Kidney capillary endothelial cell (primary cell): ENCODE measurements at regions not wholly inside any gene's neighbourhood (a gene's known extent, or its start where the extent isn't known, plus 50 kb on each side); places are given as distances from the start of the nearest gene placed in this dataset.

ENCODE experiments used
- DNase-seq: peaks from one replicate; pipeline ENCODE4 v3.0.0-alpha.2; 2018; ENCODE audit warnings: low spot score

DNA sequence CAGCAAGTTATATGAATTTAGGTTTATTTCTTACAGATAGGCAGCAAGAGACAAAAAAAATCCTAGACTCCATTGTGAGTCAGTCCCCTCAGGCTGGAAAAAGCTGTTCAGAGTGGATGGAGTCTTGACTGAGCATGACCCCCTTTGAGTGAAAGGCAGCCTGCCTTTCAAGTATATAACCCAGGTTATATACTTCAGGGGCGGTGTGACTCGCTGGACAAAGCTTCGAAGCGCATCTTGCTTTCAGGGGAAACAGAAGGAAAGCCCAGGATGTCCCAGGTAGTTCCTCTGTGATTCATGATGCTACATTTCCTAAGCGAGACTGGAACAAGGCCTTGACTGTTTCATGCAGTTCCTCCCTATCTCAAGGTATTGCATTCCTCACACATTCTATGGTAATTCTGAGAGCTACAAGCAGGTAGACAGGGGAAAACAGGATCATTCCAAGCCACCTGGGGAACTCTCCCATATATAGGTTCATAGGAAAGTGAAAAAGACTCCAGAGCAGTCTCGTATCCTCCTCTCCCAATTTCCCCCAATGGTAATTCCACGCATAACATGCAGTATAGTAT, 1244.1 kb upstream of the CDH6 start:
- no peak for DNase-seq

DNA sequence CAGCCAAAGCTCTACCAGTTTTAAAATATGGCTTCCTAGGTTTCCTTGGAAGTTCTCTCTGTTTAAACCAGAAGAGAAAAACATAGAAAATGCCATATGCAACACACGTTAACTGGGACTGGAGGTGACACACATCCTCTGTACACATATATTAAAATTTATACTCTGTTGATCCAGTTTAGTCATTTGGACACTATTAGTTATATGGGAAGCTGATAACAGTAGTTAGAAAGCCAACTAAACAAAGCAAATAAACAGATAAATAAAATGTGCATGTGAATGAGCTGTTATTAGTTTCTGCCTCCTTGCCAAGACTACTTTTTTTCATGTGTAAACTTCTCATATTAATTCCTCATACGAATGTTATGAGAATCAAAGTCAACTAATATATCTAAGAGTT, 1249.2 kb upstream of the CDH6 start:
- DNase-seq = no peak

GRCh38 chr5:29942089-29942488, 1251.4 kb upstream of the CDH6 start:
- DNase-seq = no peak

GRCh38 chr5:29939988-29940387, 1253.5 kb upstream of the CDH6 start:
- no peak for DNase-seq

DNA sequence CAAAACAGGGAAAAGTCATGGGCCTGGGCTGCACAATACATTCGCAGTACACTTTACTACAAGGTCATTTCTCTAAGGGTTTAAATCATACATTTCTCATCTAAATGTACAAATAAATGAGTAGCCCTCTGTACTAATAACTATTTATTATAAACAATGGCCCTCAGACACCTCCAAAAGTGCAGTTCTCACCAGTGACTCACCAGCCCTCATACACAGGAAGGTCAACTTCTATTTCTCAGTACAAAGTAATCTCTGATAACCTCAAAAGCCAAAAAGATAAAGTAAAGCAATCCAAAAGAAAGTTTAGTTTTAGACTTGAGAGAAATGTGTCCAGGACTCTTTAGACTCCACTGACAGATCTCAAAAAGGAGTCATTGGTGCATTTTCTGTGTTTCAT, 1258.1 kb upstream of the CDH6 start:
- DNase-seq = no peak

DNA sequence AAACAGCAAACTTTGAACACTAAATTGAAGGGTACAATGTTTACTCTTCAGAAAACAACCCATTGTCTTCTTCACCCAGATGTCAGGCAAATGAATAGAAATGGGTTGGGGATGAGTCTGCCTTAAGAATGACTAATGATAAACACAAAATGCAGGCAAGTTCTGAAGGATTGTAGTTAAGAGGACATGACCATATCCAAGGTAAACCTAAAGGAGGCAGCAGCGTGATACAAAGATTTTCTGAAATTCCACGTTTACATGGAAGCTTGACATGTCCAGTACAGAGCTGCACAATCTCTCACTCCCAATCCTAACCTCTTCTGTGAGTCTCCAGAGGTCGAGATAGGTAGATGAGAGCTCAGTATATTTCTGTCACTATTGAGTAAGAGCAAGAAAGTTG, 1263.2 kb upstream of the CDH6 start:
- no peak for DNase-seq

GRCh38 chr5:29924107-29924506, 1269.4 kb upstream of the CDH6 start:
- DNase-seq = no peak

DNA sequence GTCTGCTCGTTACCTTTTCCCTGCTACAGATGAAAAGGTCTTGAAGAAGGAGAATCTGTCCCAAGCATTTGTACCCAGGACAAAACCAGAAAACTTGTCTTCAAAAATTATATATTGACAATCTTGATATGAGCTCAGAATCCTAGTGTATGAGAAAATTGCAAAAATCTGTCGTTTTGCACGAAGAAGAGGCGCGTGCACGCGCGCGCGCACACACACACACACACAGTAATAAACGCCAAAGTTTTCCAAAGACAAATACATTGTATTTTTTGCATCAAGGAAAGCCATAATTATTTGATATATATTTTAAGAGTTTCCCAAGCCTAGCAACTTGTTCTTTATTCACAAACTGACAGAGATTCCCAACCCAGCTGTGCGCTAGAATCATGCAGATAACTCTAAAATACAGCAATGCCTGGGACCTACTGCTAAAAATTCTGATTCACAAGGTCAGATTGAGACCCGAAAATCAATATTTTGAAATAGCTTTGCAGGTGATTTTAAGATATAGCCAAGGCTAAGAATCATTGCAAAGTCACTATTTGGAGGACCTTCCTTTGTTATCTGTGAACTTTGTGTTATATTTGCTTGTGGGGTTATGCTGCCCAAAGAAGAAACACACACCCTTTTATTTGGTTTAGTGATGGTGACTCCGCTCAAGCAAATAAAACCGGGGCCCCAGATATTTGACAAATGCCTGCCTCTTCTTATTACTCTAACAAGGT, 1287.7 kb upstream of the CDH6 start:
- no peak for DNase-seq

GRCh38 chr5:29902859-29903258, 1290.6 kb upstream of the CDH6 start:
- DNase-seq = no peak

- no peak for DNase-seq
Measured at GRCh38 chr5:29899583-29899982, 1293.9 kb upstream of the CDH6 start.

DNA sequence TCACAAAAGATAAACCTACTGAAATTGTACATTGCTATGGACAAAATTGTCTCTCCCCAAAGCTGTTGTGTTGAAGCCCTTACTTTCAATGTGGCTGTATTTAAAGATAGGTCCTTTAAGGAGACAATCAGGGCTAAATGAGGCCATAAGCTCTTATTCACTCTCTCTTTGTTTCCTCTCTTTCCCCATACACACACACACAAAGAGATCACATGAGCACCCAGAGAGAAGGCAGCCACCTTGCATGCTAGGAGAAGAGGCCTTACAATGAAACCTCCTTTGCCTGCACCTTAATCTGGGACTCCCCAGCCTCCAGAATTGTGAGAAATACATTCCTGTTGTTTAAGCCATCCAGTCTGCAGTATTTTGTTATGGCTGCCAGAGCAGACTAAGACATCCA, 1295.6 kb upstream of the CDH6 start:
- DNase-seq = no peak

DNA sequence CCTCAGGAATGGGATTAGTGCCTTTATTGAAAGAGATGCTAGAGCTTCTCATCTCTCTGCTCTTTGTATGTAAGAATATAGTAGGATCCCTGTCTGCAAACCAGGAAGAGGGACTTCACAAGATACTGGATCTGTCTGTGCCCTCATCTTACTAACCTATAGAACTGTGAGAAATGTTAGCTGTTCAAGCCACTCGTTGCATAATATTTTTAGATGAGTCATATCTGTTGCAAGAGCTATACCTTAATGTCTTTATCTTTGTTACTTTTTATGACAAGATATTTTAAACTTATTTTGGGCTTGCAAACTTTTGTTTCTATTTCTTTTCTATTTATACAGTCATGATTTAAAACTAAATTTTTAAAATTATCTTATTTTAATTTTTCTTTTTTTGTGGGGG, 1296.8 kb upstream of the CDH6 start:
- DNase-seq = no peak

- DNase-seq = no peak
Measured at GRCh38 chr5:29894668-29895067, 1298.8 kb upstream of the CDH6 start.

DNA sequence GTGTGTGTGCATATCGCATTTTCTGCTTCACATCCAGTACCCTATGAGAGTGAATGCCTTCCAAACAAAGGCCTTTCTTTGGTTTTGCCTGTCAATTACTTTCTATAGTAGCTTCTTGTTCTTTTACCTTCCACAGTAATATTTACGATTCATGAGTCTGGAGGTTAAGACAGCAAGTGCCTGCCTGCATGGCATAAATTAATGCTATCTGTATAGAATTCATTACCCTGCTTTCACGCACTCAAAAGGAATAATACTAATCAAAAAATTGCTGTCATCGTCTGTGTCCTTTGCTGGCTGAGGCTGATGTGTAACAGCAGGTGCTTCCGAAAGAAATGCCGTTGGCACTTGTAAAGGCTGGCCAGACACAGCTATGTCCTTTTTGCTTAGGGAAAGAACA, 1304.4 kb upstream of the CDH6 start:
- DNase-seq = no peak

DNA sequence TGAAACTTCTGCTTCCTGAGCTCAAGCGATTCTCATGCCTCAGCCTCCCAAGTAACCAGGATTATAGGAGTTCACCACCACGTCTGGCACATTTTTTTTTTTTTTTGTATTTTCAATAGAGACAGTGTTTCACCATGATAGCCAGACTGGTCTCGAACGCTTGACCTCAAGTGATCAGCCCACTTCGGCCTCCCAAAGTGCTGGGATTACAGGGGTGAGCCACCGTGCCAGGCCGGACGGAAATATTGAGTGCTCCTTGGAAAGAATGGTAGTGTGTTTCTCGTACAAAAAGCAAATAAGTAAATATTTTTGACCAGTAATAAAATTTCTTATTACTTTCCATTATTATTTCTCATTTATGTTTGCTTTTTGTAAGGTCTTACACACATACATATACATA, 1307.9 kb upstream of the CDH6 start:
- DNase-seq = no peak

- DNase-seq = no peak
Measured at GRCh38 chr5:29882036-29882435, 1311.5 kb upstream of the CDH6 start.

- no peak for DNase-seq
Measured at GRCh38 chr5:29879401-29879800, 1314.1 kb upstream of the CDH6 start.

GRCh38 chr5:29878599-29878998, 1314.9 kb upstream of the CDH6 start:
- no peak for DNase-seq

- no peak for DNase-seq
Measured at GRCh38 chr5:29867155-29867554, 1326.3 kb upstream of the CDH6 start.

DNA sequence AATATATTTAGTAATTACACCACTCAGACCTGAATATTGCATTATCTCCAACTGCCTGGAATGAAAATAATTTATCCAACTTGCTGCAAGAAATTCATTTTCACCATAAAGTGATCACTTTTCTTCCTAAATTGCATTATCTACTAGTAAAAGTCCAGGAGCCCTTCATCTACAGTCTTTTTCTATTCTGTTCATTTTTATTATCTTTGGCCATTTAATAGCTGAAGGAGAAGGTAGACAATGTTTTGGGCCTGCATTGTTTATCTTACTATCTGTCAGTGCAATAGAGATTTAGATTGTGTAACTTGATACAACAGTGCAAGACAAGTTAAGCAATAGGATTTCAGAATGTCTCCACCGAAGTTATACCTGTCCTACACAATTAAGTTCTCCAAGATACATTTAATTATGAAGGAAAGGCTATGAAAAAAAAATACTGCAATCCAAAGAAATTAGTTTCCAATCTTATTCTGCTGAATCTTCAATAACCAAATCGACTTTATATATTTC, 1339.7 kb upstream of the CDH6 start:
- DNase-seq = no peak

DNA sequence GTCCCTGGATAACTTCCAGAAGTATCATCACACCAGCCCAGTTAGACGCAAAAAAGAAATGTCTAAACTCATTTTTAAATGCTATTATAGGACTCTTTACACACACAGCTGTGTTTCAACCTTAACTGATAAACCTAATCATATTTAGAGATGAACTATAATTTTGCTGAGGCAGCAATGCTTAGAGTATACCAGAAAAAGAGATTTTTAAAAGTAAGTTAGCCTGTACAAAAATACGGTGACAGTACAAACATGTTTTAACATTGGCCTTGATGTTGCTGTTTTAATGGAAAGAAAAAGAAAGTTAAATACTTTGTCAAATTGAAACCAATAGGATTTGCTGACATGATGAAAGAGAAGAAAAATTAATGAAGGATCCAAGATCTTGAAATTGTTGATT, 1341.2 kb upstream of the CDH6 start:
- no peak for DNase-seq

- no peak for DNase-seq
Measured at GRCh38 chr5:29845206-29845605, 1348.3 kb upstream of the CDH6 start.

GRCh38 chr5:29833394-29833793, 1360.1 kb upstream of the CDH6 start:
- DNase-seq = no peak

GRCh38 chr5:29822521-29822920, 1371.0 kb upstream of the CDH6 start:
- DNase-seq = no peak
